Caco-2 (cell line): ENCODE measurements at regions not wholly inside any gene's neighbourhood (a gene's known extent, or its start where the extent isn't known, plus 50 kb on each side); places are given as distances from the start of the nearest gene placed in this dataset.

Source experiments
- BruUV-seq: library from RNA; stranded (reverse); fragments of 400-500 nt; replicated peaks from 2 replicates; lab custom pipeline; 2021; lab: Mats Ljungman, UMichigan
- CTCF ChIA-PET: fragments of 300-600 bp; sonication (Branson Sonifier 250); formaldehyde crosslinking; loops from one replicate; lab custom pipeline; 2022; ENCODE audit warnings: antibody characterized with exemption; lab: Charles Lee
- POLR2A ChIA-PET: fragments of 300-600 bp; sonication (Branson Sonifier 250); formaldehyde crosslinking; loops from one replicate; lab custom pipeline; 2022; ENCODE audit warnings: antibody characterized with exemption; lab: Charles Lee
- DNase-seq, 2 experiments: peaks; one replicate each; pipeline versions ENCODE4 v3.0.0 to v3.0.0-alpha.2; 2020 to 2022
- H3K27me3 ChIP-seq: replicated peaks from 2 replicates; pipeline ENCODE4 v1.6.0; 2011; ENCODE audit warnings: low read length; ENCODE audit not compliant: control insufficient read depth, insufficient read depth
- H3K36me3 ChIP-seq: 2 replicates; pipeline ENCODE4 v1.5.1; 2011; ENCODE audit warnings: low read length; ENCODE audit not compliant: control insufficient read depth, insufficient read depth
- H3K4me1 ChIP-seq: fragments of 250-450 bp; sonication (Bioruptor Pico); 2 replicates; pipeline ENCODE4 v1.5.1; 2020; ENCODE audit warnings: mild to moderate bottlenecking
- H3K4me3 ChIP-seq: 2 replicates; pipeline ENCODE4 v1.5.1; 2011; ENCODE audit warnings: low read depth, mild to moderate bottlenecking, control low read depth, low read length
- H3K9me3 ChIP-seq: fragments of 250-450 bp; sonication (Bioruptor Pico); 2 replicates; pipeline ENCODE4 v1.5.1; 2020; ENCODE audit warnings: mild to moderate bottlenecking, moderate library complexity
- H3K27ac Mint-ChIP-seq: one replicate; pipeline ENCODE4 v1.8.0; 2022; ENCODE audit warnings: mixed read lengths; ENCODE audit not compliant: unreplicated experiment
- H3K27me3 Mint-ChIP-seq: one replicate; pipeline ENCODE4 v1.8.0; 2022; ENCODE audit warnings: mixed read lengths; ENCODE audit not compliant: insufficient read depth, unreplicated experiment
- H3K36me3 Mint-ChIP-seq: one replicate; pipeline ENCODE4 v1.8.0; 2022; ENCODE audit warnings: mild to moderate bottlenecking, mixed read lengths; ENCODE audit not compliant: insufficient read depth, unreplicated experiment
- H3K4me1 Mint-ChIP-seq: one replicate; pipeline ENCODE4 v1.8.0; 2022; ENCODE audit warnings: low read depth, mixed read lengths; ENCODE audit not compliant: unreplicated experiment
- H3K4me3 Mint-ChIP-seq: one replicate; pipeline ENCODE4 v1.8.0; 2022; ENCODE audit warnings: mild to moderate bottlenecking, moderate library complexity, mixed read lengths; ENCODE audit not compliant: unreplicated experiment
- H3K9me3 Mint-ChIP-seq: one replicate; pipeline ENCODE4 v1.8.0; 2022; ENCODE audit warnings: mixed read lengths; ENCODE audit not compliant: unreplicated experiment
- CTCF ChIP-seq, 2 experiments: fragments of 200-600 bp in 1 of 2; IDR thresholded peaks; 1 replicate in 1 of 2; 2 replicates in 1 of 2; pipeline versions ENCODE4 v1.5.1 to v1.8.0; 2011 to 2022; ENCODE audit warnings: antibody characterized with exemption in 1 of 2, control low read depth in 1 of 2, inconsistent platforms in 1 of 2, low read depth in 1 of 2, low read length in 1 of 2, mild to moderate bottlenecking in 1 of 2, moderate library complexity in 1 of 2; ENCODE audit not compliant: insufficient read depth in 1 of 2, severe bottlenecking in 1 of 2, unreplicated experiment in 1 of 2
- intact Hi-C: fragments of 100-400 bp; cut with micrococcal nuclease; formaldehyde crosslinking; loops from one replicate; pipeline ENCODE4 v1.10.0; 2022; ENCODE audit not compliant: unreplicated experiment

GRCh38 chr18:22765896-22766295 lies 167.2 kb upstream of the RBBP8 start:
- no peak for DNase-seq
- Histone ChIP-seq H3K4me3 (no peak overlapping the region), H3K36me3 (no peaks in the 10 kb centered on the region), H3K4me1 (no peaks in the 10 kb centered on the region), H3K9me3 (peaks cover 2% of the 10 kb centered on the region; the same call in 1 of the 2 replicates), H3K27me3 (no peaks in the 10 kb centered on the region)
- Mint-ChIP-seq H3K4me3 (no peak overlapping the region), H3K9me3 (no peaks in the 10 kb centered on the region), H3K36me3 (no peaks in the 10 kb centered on the region), H3K27ac (no peak overlapping the region), H3K27me3 (peaks cover 8% of the 10 kb centered on the region), H3K4me1 (peaks cover 3% of the 10 kb centered on the region)
- intact Hi-C loops = no loop called here
- no peak for TF ChIP-seq CTCF (IDR thresholded peaks at IDR 0.05; ENCODE audit: insufficient read depth in 1 of 2, low read depth in 1 of 2, low read length in 1 of 2, severe bottlenecking in 1 of 2, unreplicated experiment in 1 of 2)
- BruUV-seq = no TSS peak
- CTCF ChIA-PET = no interaction called here
- POLR2A ChIA-PET = no interaction called here

GRCh38 chr18:22767653-22768052 lies 165.5 kb upstream of the RBBP8 start:
- H3K27ac Mint-ChIP-seq = no peak overlapping the region
- peaks cover 9% of the 10 kb centered on the region for H3K9me3 Mint-ChIP-seq
- H3K27me3 Mint-ChIP-seq = peaks cover 2% of the 10 kb centered on the region
- TF ChIP-seq CTCF (IDR thresholded peaks at IDR 0.05; ENCODE audit: insufficient read depth in 1 of 2, low read depth in 1 of 2, low read length in 1 of 2, severe bottlenecking in 1 of 2, unreplicated experiment in 1 of 2) = no peak
- Histone ChIP-seq H3K4me1 (no peaks in the 10 kb centered on the region), H3K27me3 (no peaks in the 10 kb centered on the region), H3K9me3 (peaks cover 11% of the 10 kb centered on the region), H3K4me3 (no peak overlapping the region), H3K36me3 (no peaks in the 10 kb centered on the region)
- H3K4me1 Mint-ChIP-seq = no peaks in the 10 kb centered on the region
- DNase-seq = no peak
- H3K4me3 Mint-ChIP-seq = no peak overlapping the region
- ChIA-PET POLR2A (no interaction called here), CTCF (no interaction called here)
- no peaks in the 10 kb centered on the region for H3K36me3 Mint-ChIP-seq
- no TSS peak for BruUV-seq
- intact Hi-C loops = no loop called here

- DNase-seq = no peak
- Histone ChIP-seq H3K4me3 (no peak overlapping the region), H3K27me3 (no peaks in the 10 kb centered on the region), H3K9me3 (peaks cover 11% of the 10 kb centered on the region), H3K4me1 (no peaks in the 10 kb centered on the region), H3K36me3 (no peaks in the 10 kb centered on the region)
- H3K36me3 Mint-ChIP-seq = no peaks in the 10 kb centered on the region
- no peaks in the 10 kb centered on the region for H3K27me3 Mint-ChIP-seq
- BruUV-seq = no TSS peak
- no peak for TF ChIP-seq CTCF (IDR thresholded peaks at IDR 0.05; ENCODE audit: insufficient read depth in 1 of 2, low read depth in 1 of 2, low read length in 1 of 2, severe bottlenecking in 1 of 2, unreplicated experiment in 1 of 2)
- CTCF ChIA-PET = no interaction called here
- peaks cover 9% of the 10 kb centered on the region for H3K9me3 Mint-ChIP-seq
- H3K4me1 Mint-ChIP-seq = no peaks in the 10 kb centered on the region
- POLR2A ChIA-PET = no interaction called here
- H3K4me3 Mint-ChIP-seq = no peak overlapping the region
- intact Hi-C loops = no loop called here
- no peak overlapping the region for H3K27ac Mint-ChIP-seq
These were observed 159.2 kb upstream of the RBBP8 start for GRCh38 chr18:22773944-22774343.
